ENCODE measurements at regions not wholly inside any gene's neighbourhood (a gene's known extent, or its start where the extent isn't known, plus 50 kb on each side); places are given as distances from the start of the nearest gene placed in this dataset.

DNA sequence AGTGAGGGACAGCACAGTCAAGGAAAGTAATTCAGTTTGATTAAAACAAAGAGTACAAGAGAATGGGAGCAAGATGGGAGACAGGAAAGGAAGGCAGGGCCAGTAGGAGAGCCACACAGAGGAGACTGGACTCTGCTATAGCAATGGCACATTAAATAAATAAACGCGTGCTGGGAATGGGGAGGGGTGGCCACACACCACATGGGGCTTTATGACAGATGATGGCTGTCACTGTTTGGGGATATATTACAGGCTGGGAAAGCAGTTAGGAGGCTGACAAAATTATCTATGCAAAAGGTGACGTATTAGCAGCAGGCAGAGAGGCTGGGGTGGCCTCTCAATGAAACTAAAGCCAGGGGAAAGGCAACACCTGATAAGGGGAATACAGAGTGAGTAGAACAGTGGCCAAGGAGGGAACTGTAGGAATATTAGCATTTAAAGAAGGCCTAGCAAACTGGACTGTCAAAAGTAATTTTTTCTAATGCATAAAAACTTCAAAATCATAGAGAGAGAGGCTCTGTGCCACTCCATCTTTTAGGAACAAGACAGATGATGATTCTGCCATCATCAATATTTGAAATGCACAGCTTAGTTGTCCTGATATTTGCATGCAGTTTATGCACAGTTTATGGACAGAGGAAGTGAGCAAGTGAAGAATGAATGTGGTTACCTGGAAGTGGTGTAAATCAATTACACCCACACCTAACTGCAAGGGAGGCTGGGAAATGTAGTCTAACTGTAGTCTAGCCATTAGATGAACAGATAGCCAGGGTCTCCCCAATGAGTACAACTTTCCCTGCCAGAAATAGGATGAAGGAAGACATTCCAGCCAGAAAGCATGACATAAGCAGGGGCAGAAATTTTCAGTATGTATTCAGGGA lies 346.5 kb downstream of the FOXO1 start:
- TF ChIP-seq, protein P1, sequence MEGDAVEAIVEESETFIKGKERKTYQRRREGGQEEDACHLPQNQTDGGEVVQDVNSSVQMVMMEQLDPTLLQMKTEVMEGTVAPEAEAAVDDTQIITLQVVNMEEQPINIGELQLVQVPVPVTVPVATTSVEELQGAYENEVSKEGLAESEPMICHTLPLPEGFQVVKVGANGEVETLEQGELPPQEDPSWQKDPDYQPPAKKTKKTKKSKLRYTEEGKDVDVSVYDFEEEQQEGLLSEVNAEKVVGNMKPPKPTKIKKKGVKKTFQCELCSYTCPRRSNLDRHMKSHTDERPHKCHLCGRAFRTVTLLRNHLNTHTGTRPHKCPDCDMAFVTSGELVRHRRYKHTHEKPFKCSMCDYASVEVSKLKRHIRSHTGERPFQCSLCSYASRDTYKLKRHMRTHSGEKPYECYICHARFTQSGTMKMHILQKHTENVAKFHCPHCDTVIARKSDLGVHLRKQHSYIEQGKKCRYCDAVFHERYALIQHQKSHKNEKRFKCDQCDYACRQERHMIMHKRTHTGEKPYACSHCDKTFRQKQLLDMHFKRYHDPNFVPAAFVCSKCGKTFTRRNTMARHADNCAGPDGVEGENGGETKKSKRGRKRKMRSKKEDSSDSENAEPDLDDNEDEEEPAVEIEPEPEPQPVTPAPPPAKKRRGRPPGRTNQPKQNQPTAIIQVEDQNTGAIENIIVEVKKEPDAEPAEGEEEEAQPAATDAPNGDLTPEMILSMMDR (IDR thresholded peaks at IDR 0.05; ENCODE audit: insufficient read depth, low read depth, low read length, missing control alignments), result no peak
- DNase-seq (ENCODE audit: low read depth), result no peak
- H3K4me3 ChIP-seq (ENCODE audit: low read depth, low read length), result no peak overlapping the region

DNA sequence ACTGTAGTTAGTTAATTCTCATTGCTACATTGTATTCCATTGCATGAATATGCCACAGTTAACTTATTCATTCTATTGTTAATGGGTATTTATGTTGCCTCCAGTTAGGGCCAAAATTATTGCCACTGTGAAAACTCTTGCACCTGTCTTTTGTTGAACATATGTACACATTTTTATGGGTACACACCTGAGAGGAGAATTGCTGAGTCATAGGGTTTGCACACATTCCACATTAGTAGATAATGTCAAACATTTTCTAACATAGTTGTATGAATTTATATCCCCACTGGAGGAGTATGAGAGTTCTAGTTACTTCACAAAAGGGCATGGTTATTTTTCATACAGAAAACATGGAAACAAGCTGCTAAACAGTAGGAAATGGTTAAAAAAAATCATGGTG lies 338.4 kb downstream of the FOXO1 start:
- DNase-seq (ENCODE audit: low read depth), result no peak
- TF ChIP-seq, protein P1 (IDR thresholded peaks at IDR 0.05; ENCODE audit: insufficient read depth, low read depth, low read length, missing control alignments), result no peak
- no peak overlapping the region for H3K4me3 ChIP-seq (ENCODE audit: low read depth, low read length)

DNA sequence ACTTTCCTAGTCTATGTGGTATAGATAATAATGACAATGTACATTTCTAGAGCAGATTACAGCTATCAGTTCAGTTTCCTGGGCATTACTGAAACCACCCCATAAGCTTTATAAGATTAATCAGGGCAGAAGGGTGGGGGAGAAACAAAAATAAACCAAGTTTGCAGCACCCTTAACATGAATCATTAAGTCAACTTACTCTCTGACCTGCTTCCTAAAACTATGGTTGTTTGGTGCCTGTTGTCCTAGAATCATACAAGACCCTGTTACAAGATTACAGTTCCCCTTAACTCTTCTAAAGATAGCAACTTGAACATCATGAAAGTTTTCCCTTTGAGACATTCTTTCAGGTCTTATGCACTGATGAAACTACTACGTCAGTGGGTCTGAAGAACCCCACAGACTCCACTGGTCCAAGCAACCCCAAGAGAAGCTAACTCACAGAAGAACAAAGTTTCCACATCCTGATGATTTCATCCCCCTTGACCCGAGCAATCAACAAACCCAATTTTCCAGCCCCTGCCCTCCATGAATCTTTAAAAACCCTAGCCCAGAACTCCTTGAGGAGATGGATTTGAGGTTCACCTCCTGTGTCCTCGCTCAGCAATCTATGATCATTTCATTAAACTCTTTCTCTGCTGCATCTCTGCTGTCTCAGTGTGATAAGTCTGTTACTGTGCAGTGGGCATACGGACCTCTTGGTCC lies 336.5 kb downstream of the FOXO1 start:
- TF ChIP-seq, protein P1 (IDR thresholded peaks at IDR 0.05; ENCODE audit: insufficient read depth, low read depth, low read length, missing control alignments), result no peak
- DNase-seq (ENCODE audit: low read depth), result peak; percentile 47
- no peak overlapping the region for H3K4me3 ChIP-seq (ENCODE audit: low read depth, low read length)

DNA sequence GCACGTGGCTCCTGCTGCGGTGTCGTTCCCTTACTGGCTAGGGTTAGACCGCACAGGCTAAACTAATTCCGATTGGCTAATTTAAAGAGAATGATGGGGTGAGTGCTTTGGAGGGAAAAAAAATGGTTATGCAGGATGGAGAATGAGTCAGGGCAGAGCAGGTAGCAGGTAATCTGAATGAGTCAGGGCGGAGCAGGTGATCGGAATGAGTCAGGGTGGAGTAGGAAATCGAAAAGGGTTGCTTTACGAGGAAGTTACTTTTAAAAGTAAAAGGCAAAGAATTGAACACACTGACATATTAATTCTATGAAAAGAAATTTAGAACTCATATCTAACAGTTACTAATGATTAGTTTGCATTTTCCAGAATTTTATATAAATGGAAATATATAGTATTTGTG lies 335.5 kb downstream of the FOXO1 start:
- H3K4me3 ChIP-seq (ENCODE audit: low read depth, low read length), result no peak overlapping the region
- TF ChIP-seq, protein P1 (IDR thresholded peaks at IDR 0.05; ENCODE audit: insufficient read depth, low read depth, low read length, missing control alignments), result no peak
- DNase-seq (ENCODE audit: low read depth), result no peak

DNA sequence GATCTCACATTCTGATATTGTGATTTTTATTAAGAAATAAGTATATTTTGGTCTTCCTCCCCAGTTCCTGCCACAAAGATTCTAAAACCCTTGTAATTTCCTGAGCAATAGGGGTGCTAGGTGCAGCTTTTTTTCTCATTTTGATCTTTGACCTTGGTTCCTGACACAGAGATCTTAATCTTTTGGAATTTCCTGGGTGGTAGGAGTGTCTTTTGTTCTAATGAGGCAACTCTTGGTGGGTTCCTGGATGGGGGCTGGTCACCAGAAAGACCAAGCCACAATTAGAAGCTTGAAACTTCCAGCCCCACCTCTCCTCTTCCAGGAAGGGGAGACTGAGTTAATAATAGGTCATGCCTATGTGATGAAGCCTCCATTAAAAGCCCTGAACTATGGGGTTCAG lies 334.6 kb downstream of the FOXO1 start:
- H3K4me3 ChIP-seq (ENCODE audit: low read depth, low read length), result no peak overlapping the region
- DNase-seq (ENCODE audit: low read depth), result no peak
- TF ChIP-seq, protein P1 (IDR thresholded peaks at IDR 0.05; ENCODE audit: insufficient read depth, low read depth, low read length, missing control alignments), result no peak

DNA sequence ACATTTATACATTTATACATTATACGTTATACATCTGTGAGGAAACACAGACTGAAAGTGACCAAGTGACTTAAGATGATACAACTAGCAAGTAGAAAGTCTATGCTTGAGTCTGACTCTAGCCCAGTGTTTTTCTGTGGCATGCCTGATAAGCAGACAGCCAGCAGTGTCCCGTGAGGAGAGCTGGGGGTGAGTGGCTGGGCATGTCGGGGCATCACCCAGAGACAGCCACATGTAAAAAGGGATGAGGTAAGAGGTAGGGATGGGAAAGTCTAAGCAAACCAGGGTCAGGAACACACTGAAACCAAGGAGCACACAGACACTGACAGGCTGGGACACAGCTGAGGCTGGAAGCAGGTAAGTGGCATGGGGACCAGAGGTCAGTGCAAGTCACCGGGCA lies 333.2 kb downstream of the FOXO1 start:
- peak; percentile 26 for DNase-seq (ENCODE audit: low read depth)
- TF ChIP-seq, protein P1 (IDR thresholded peaks at IDR 0.05; ENCODE audit: insufficient read depth, low read depth, low read length, missing control alignments), result no peak

More for the DNA sequence above, 333.2 kb downstream of the FOXO1 start:
- no peak overlapping the region for H3K4me3 ChIP-seq (ENCODE audit: low read depth, low read length)
